ENCODE measurements at regions not wholly inside any gene's neighbourhood (a gene's known extent, or its start where the extent isn't known, plus 50 kb on each side); places are given as distances from the start of the nearest gene placed in this dataset.

GRCh38 chr6:16822529-16822928 is 61.3 kb upstream of the ATXN1 start:
- BruUV-seq (replicated peaks), result no TSS peak
- ChIA-PET POLR2A (no interaction called here), CTCF (ENCODE audit: low intra/inter-chr PET ratio) (no interaction called here)
- Histone ChIP-seq H3K9ac (ENCODE audit: insufficient read depth in 1 of 2, low read depth in 2 of 2, low read length in 2 of 2) (no peak overlapping the region), H3K4me1 (replicated peaks in 1 of 2; ENCODE audit: control insufficient read depth in 2 of 2, insufficient read depth in 2 of 2, low read length in 2 of 2) (no peaks in the 10 kb centered on the region), H3K9me1 (ENCODE audit: control insufficient read depth, insufficient read depth, low read length) (no peaks in the 10 kb centered on the region), H3K4me3 (no peak overlapping the region), H3K27me3 (ENCODE audit: control insufficient read depth in 2 of 2, insufficient read depth in 2 of 2, low read length in 2 of 2) (peaks cover 0 to 5% of the 10 kb centered on the region in 2 experiments; a peak in 3 of 5 replicates), H3K27ac (ENCODE audit: extremely low read depth, low read depth, low read length) (no peak overlapping the region), H2AFZ (ENCODE audit: low read depth, low read length) (no peak overlapping the region), H4K20me1 (replicated peaks; ENCODE audit: control insufficient read depth, insufficient read depth, low read length) (no peaks in the 10 kb centered on the region), H3K9me3 (replicated peaks; ENCODE audit: control insufficient read depth, insufficient read depth, low read depth, low read length) (no peaks in the 10 kb centered on the region), H3K4me2 (ENCODE audit: insufficient read depth, low read length) (no peak overlapping the region), H3K79me2 (ENCODE audit: control insufficient read depth, insufficient read depth, low read length) (no peaks in the 10 kb centered on the region), H3K36me3 (ENCODE audit: control insufficient read depth, insufficient read depth, low read length) (no peaks in the 10 kb centered on the region)
- in situ Hi-C loops (cut with MboI) (no loop called here), intact Hi-C loops (cut with micrococcal nuclease) (no loop called here)
- 0% methylated on average over 2 of the region's 2 CpGs for WGBS (ENCODE audit: insufficient coverage, low coverage, missing lambda C conversion rate)
- ATAC-seq (no peak), FAIRE-seq (no peak), DNase-seq (ENCODE audit: extremely low read depth in 1 of 4, low spot score in 3 of 4) (no peak)
- TF ChIP-seq MEIS2 (IDR thresholded peaks at IDR 0.05; ENCODE audit: partially characterized antibody) (no peak), U2AF2 (optimal IDR thresholded peaks at IDR 0.05; ENCODE audit: low read depth, low read length) (no peak), DNMT1 (IDR thresholded peaks at IDR 0.05) (no peak), MLX (CRISPR knock-in tag; conservative IDR thresholded peaks at IDR 0.05) (no peak), ZNF561 (CRISPR knock-in tag; conservative IDR thresholded peaks at IDR 0.05) (no peak), MEF2D (tag; conservative IDR thresholded peaks at IDR 0.05; ENCODE audit: low read depth) (no peak), NBN (IDR thresholded peaks at IDR 0.05; ENCODE audit: low read depth) (no peak), IRF2 (CRISPR knock-in tag; IDR thresholded peaks at IDR 0.05) (no peak)

All from K562 (cell line).